ENCODE measurements at regions not wholly inside any gene's neighbourhood (a gene's known extent, or its start where the extent isn't known, plus 50 kb on each side); places are given as distances from the start of the nearest gene placed in this dataset.

DNA sequence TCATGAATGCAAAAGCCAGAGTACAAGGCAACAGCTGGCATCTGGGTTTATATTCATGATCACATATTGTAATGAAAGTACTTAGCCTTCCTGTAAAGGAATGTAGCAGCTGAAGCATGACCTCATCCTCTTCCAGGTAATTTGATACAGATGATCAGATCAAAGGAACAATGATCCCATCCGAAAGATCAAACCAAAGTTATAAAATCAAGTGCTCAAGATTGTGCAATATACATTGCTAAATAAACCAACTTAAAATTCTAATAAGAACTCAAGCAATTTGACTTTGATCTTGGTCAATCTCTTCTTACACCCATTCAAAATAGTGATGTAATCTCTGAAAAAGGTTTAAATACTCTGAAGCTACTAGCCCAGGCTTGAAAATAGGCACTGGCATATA lies 113.1 kb upstream of the INPP4B start:
- Histone ChIP-seq H3K27me3 (ENCODE audit: control insufficient read depth, insufficient read depth, low read length) (no peaks in the 10 kb centered on the region), H3K9me3 (ENCODE audit: control insufficient read depth, insufficient read depth, low read depth, low read length) (no peaks in the 10 kb centered on the region), H3K27ac (ENCODE audit: low read length) (no peak overlapping the region), H3K36me3 (ENCODE audit: control insufficient read depth, insufficient read depth, low read length) (no peaks in the 10 kb centered on the region), H3K4me3 (ENCODE audit: low read depth in 2 of 2, low read length in 2 of 2) (no peak overlapping the region), H3K4me1 (ENCODE audit: control insufficient read depth, insufficient read depth, low read length) (no peaks in the 10 kb centered on the region)
- intact Hi-C loops (cut with micrococcal nuclease; ENCODE audit: unreplicated experiment) = no loop called here
- in situ Hi-C loops (cut with HindIII; ENCODE audit: low pct_unique_long_range_greater_than_20kb, low sequenced_read_pairs) = no loop called here
- POLR2A ChIA-PET = no interaction called here
- TF ChIP-seq, protein P1, sequence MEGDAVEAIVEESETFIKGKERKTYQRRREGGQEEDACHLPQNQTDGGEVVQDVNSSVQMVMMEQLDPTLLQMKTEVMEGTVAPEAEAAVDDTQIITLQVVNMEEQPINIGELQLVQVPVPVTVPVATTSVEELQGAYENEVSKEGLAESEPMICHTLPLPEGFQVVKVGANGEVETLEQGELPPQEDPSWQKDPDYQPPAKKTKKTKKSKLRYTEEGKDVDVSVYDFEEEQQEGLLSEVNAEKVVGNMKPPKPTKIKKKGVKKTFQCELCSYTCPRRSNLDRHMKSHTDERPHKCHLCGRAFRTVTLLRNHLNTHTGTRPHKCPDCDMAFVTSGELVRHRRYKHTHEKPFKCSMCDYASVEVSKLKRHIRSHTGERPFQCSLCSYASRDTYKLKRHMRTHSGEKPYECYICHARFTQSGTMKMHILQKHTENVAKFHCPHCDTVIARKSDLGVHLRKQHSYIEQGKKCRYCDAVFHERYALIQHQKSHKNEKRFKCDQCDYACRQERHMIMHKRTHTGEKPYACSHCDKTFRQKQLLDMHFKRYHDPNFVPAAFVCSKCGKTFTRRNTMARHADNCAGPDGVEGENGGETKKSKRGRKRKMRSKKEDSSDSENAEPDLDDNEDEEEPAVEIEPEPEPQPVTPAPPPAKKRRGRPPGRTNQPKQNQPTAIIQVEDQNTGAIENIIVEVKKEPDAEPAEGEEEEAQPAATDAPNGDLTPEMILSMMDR (IDR thresholded peaks at IDR 0.05) = no peak
- TF ChIP-seq TCF7L2 (IDR thresholded peaks at IDR 0.05; ENCODE audit: low read depth, low read length) = no peak
- TF ChIP-seq, protein P2, sequence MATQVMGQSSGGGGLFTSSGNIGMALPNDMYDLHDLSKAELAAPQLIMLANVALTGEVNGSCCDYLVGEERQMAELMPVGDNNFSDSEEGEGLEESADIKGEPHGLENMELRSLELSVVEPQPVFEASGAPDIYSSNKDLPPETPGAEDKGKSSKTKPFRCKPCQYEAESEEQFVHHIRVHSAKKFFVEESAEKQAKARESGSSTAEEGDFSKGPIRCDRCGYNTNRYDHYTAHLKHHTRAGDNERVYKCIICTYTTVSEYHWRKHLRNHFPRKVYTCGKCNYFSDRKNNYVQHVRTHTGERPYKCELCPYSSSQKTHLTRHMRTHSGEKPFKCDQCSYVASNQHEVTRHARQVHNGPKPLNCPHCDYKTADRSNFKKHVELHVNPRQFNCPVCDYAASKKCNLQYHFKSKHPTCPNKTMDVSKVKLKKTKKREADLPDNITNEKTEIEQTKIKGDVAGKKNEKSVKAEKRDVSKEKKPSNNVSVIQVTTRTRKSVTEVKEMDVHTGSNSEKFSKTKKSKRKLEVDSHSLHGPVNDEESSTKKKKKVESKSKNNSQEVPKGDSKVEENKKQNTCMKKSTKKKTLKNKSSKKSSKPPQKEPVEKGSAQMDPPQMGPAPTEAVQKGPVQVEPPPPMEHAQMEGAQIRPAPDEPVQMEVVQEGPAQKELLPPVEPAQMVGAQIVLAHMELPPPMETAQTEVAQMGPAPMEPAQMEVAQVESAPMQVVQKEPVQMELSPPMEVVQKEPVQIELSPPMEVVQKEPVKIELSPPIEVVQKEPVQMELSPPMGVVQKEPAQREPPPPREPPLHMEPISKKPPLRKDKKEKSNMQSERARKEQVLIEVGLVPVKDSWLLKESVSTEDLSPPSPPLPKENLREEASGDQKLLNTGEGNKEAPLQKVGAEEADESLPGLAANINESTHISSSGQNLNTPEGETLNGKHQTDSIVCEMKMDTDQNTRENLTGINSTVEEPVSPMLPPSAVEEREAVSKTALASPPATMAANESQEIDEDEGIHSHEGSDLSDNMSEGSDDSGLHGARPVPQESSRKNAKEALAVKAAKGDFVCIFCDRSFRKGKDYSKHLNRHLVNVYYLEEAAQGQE (IDR thresholded peaks at IDR 0.05; ENCODE audit: insufficient read depth in 1 of 2, low read depth in 2 of 2, low read length in 1 of 2) = no peak
- ATAC-seq (no peak), DNase-seq (ENCODE audit: low read depth, low spot score) (no peak)
- CTCF ChIA-PET = no interaction called here
- BruUV-seq (replicated peaks) = no TSS peak

DNA sequence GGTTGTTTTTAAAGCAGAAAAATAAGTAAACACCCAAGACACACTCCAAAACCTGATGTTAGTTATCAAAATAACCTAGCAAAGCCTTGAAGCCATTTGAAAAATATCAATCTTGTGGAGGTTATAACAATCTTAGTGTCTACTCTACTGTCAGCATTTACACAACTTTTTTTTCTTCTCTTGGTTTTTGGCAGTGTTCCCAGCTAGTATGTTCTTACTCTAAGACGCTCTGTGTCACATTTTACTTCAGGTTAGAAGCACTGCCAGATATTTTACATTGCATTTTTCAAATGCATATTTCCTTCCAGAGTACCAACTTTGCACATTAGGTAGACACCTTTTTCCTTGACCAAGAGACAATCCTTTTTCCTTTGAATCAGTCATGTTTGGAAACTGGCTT lies 114.0 kb upstream of the INPP4B start:
- CTCF ChIA-PET = no interaction called here
- ATAC-seq (no peak), DNase-seq (ENCODE audit: low read depth, low spot score) (no peak)
- no TSS peak for BruUV-seq (replicated peaks)
- Histone ChIP-seq H3K27me3 (ENCODE audit: control insufficient read depth, insufficient read depth, low read length) (no peaks in the 10 kb centered on the region), H3K4me3 (ENCODE audit: low read depth in 2 of 2, low read length in 2 of 2) (no peak overlapping the region), H3K27ac (ENCODE audit: low read length) (no peak overlapping the region), H3K9me3 (ENCODE audit: control insufficient read depth, insufficient read depth, low read depth, low read length) (no peaks in the 10 kb centered on the region), H3K36me3 (ENCODE audit: control insufficient read depth, insufficient read depth, low read length) (no peaks in the 10 kb centered on the region), H3K4me1 (ENCODE audit: control insufficient read depth, insufficient read depth, low read length) (no peaks in the 10 kb centered on the region)
- POLR2A ChIA-PET = no interaction called here
- intact Hi-C loops (cut with micrococcal nuclease; ENCODE audit: unreplicated experiment) = no loop called here
- in situ Hi-C loops (cut with HindIII; ENCODE audit: low pct_unique_long_range_greater_than_20kb, low sequenced_read_pairs) = no loop called here
- TF ChIP-seq, protein P1 (IDR thresholded peaks at IDR 0.05) = no peak
- TF ChIP-seq POLR2AphosphoS5 (IDR thresholded peaks at IDR 0.05; ENCODE audit: low read depth, low read length) (no peak), SIN3A (IDR thresholded peaks at IDR 0.05; ENCODE audit: borderline replicate concordance, insufficient read depth, low read depth, low read length) (no peak), TCF7L2 (IDR thresholded peaks at IDR 0.05; ENCODE audit: low read depth, low read length) (no peak)
- TF ChIP-seq, protein P2 (IDR thresholded peaks at IDR 0.05; ENCODE audit: insufficient read depth in 1 of 2, low read depth in 2 of 2, low read length in 1 of 2) = no peak
